Gastrocnemius medialis (tissue), 4 donors: ENCODE measurements at regions not wholly inside any gene's neighbourhood (a gene's known extent, or its start where the extent isn't known, plus 50 kb on each side); places are given as distances from the start of the nearest gene placed in this dataset.

ENCODE experiments used
- ATAC-seq, 2 donors: fragments of 150-250 bp; one replicate each; pipeline ENCODE4 v1.9.1; 2016
- DNase-seq, 2 donors: peaks; one replicate each; pipeline ENCODE4 v3.0.0-alpha.2; 2019
- H3K27ac ChIP-seq, 4 donors: fragments of 200-600 bp; sonication (generic); 1 replicate in 1 of 4; 2 replicates in 3 of 4; pipeline ENCODE4 v1.5.1; 2016 to 2018; ENCODE audit warnings: mild to moderate bottlenecking in 2 of 4, moderate library complexity in 1 of 4
- H3K27me3 ChIP-seq, 3 donors: fragments of 200-600 bp; sonication (generic) in 2 of 3; 1 replicate in 1 of 3; 2 replicates in 2 of 3; pipeline versions ENCODE4 v1.5.1 to v1.6.0; 2016 to 2019; ENCODE audit warnings: mild to moderate bottlenecking in 1 of 3, moderate library complexity in 1 of 3
- H3K36me3 ChIP-seq, 2 donors: fragments of 200-600 bp; sonication (generic) in 1 of 2; one replicate each; pipeline ENCODE4 v1.5.1; 2017 to 2018
- H3K4me1 ChIP-seq, 2 donors: fragments of 200-600 bp; sonication (generic) in 1 of 2; one replicate each; pipeline ENCODE4 v1.5.1; 2016 to 2017; ENCODE audit warnings: mild to moderate bottlenecking in 2 of 2
- H3K4me3 ChIP-seq, 4 donors: fragments of 200-600 bp; sonication (generic) in 3 of 4; 1 replicate in 1 of 4; 2 replicates in 3 of 4; pipeline ENCODE4 v1.5.1; 2016 to 2019; ENCODE audit warnings: mild to moderate bottlenecking in 2 of 4
- H3K9me3 ChIP-seq, 3 donors: fragments of 200-600 bp; sonication (generic) in 2 of 3; 1 replicate in 1 of 3; 2 replicates in 2 of 3; pipeline ENCODE4 v1.5.1; 2016 to 2019
- CTCF ChIP-seq, 5 experiments: fragments of 450-650 bp in 3 of 5; fragments of 200-600 bp in 2 of 5; sonication (generic) in 2 of 5; IDR thresholded peaks in 4 of 5; conservative IDR thresholded peaks in 1 of 5; 1 replicate in 4 of 5; 2 replicates in 1 of 5; pipeline ENCODE4 v1.5.1; 2016 to 2019; ENCODE audit warnings: antibody characterized with exemption in 5 of 5, mild to moderate bottlenecking in 3 of 5, moderate library complexity in 3 of 5
- POLR2A ChIP-seq, 2 donors: fragments of 450-650 bp; IDR thresholded peaks; one replicate each; pipeline ENCODE4 v1.6.1; 2017; ENCODE audit warnings: antibody characterized with exemption in 2 of 2, mild to moderate bottlenecking in 2 of 2, moderate library complexity in 2 of 2
- in situ Hi-C, 4 donors: fragments of 200-750 bp; cut with MboI; loops; one replicate each; pipeline versions ENCODE4 v1.15.0 to v1.8.0; 2017; ENCODE audit warnings: low sequenced_read_pairs in 4 of 4
- intact Hi-C: fragments of 100-400 bp; cut with DNase I; formaldehyde crosslinking; loops from one replicate; pipeline ENCODE4 v1.15.1; 2023; ENCODE audit warnings: low total_unique reads

GRCh38 chr10:61169294-61169693, 225.3 kb upstream of the RHOBTB1 start:
- in situ Hi-C loops (no loop called here), intact Hi-C loops (loop anchor here (10.0 kb wide), 4 partner anchors 354 to 1966 kb away; partner anchors contain the start of gene NRBF2)
- TF ChIP-seq CTCF (IDR thresholded peaks at IDR 0.05 in 4 of 5, conservative IDR thresholded peaks at IDR 0.05 in 1 of 5): no peak
- TF ChIP-seq POLR2A (IDR thresholded peaks at IDR 0.05): peak in 1 of 2 donors; percentile 36
- Histone ChIP-seq H3K27ac (peak overlapping the region; percentile 81 to 96 (median 86)), H3K36me3 (no peaks in the 10 kb centered on the region), H3K27me3 (no peaks in the 10 kb centered on the region), H3K4me1 (peaks cover 35 to 36% of the 10 kb centered on the region in 2 donors), H3K9me3 (no peaks in the 10 kb centered on the region), H3K4me3 (peak overlapping the region in 2 of 4 donors; percentile 25 to 32)
- DNase-seq (peak; percentile 45 to 61), ATAC-seq (peak; percentile 59 to 67)

- no peak for TF ChIP-seq POLR2A (IDR thresholded peaks at IDR 0.05)
- no peak for TF ChIP-seq CTCF (IDR thresholded peaks at IDR 0.05 in 4 of 5, conservative IDR thresholded peaks at IDR 0.05 in 1 of 5)
- Histone ChIP-seq H3K27ac (peak overlapping the region; percentile 88 to 96 (median 92)), H3K27me3 (no peaks in the 10 kb centered on the region), H3K4me1 (peaks cover 46 to 47% of the 10 kb centered on the region in 2 donors), H3K9me3 (no peaks in the 10 kb centered on the region), H3K4me3 (no peak overlapping the region), H3K36me3 (no peaks in the 10 kb centered on the region)
- DNase-seq: no peak
- no peak for ATAC-seq
- in situ Hi-C loops: no loop called here
- intact Hi-C loops: loop anchor here (10.0 kb wide), 4 partner anchors 352 to 1968 kb away; partner anchors contain the start of gene NRBF2
Observed at GRCh38 chr10:61166489-61166888, 222.5 kb upstream of the RHOBTB1 start.

- H3K9me3 ChIP-seq: no peaks in the 10 kb centered on the region
- no peak overlapping the region for H3K4me3 ChIP-seq
- H3K27ac ChIP-seq: peak overlapping the region; percentile 88 to 96 (median 92)
- ATAC-seq (peak; percentile 23 to 39), DNase-seq (no peak)
- peaks cover 46 to 47% of the 10 kb centered on the region in 2 donors for H3K4me1 ChIP-seq
- TF ChIP-seq CTCF (IDR thresholded peaks at IDR 0.05 in 4 of 5, conservative IDR thresholded peaks at IDR 0.05 in 1 of 5) (no peak), POLR2A (IDR thresholded peaks at IDR 0.05) (no peak)
- no peaks in the 10 kb centered on the region for H3K27me3 ChIP-seq
- in situ Hi-C loops (no loop called here), intact Hi-C loops (loop anchor here (10.0 kb wide), 4 partner anchors 351 to 1969 kb away; partner anchors contain the start of gene NRBF2)
- H3K36me3 ChIP-seq: no peaks in the 10 kb centered on the region
Observed at GRCh38 chr10:61166065-61166464, 222.1 kb upstream of the RHOBTB1 start.

- intact Hi-C loops: loop anchor here (2.0 to 10.0 kb wide), 6 partner anchors 220 to 1970 kb away; partner anchors contain the start of genes NRBF2 and RHOBTB1
- ATAC-seq: peak; percentile 84
Observed at GRCh38 chr10:61164458-61165160, 220.6 kb upstream of the RHOBTB1 start.

More at GRCh38 chr10:61164458-61165160, 220.6 kb upstream of the RHOBTB1 start:
- peak overlapping the region; percentile 88 to 96 (median 92) for H3K27ac ChIP-seq
- H3K4me1 ChIP-seq: peaks cover 34 to 39% of the 10 kb centered on the region in 2 donors
- peak overlapping the region in 1 of 4 donors; percentile 9 for H3K4me3 ChIP-seq
- TF ChIP-seq POLR2A (IDR thresholded peaks at IDR 0.05) (no peak), CTCF (IDR thresholded peaks at IDR 0.05 in 4 of 5, conservative IDR thresholded peaks at IDR 0.05 in 1 of 5) (no peak)
- DNase-seq: peak; percentile 91 to 92
- no peaks in the 10 kb centered on the region for H3K9me3 ChIP-seq
- no peaks in the 10 kb centered on the region for H3K36me3 ChIP-seq
- in situ Hi-C loops: no loop called here
- H3K27me3 ChIP-seq: no peaks in the 10 kb centered on the region
